GM12875 (cell line): ENCODE measurements at regions not wholly inside any gene's neighbourhood (a gene's known extent, or its start where the extent isn't known, plus 50 kb on each side); places are given as distances from the start of the nearest gene placed in this dataset.

Experiments used
- H3K4me3 ChIP-seq: one replicate; pipeline ENCODE4 v1.5.1; 2011; ENCODE audit warnings: low read depth, low read length, control low read depth
- CTCF ChIP-seq: IDR thresholded peaks from 2 replicates; pipeline ENCODE4 v1.5.1; 2011; ENCODE audit warnings: low read depth, mild to moderate bottlenecking, control low read depth, inconsistent platforms, low read length, moderate library complexity, borderline replicate concordance; ENCODE audit not compliant: insufficient read depth

GRCh38 chr12:89084751-89085150 lies 267.6 kb downstream of the DUSP6 start:
- no peak overlapping the region for H3K4me3 ChIP-seq

GRCh38 chr12:89083491-89083890 lies 268.8 kb downstream of the DUSP6 start:
- no peak overlapping the region for H3K4me3 ChIP-seq
- TF ChIP-seq CTCF = no peak

More at GRCh38 chr12:89084751-89085150, 267.6 kb downstream of the DUSP6 start:
- no peak for TF ChIP-seq CTCF

- no peak overlapping the region for H3K4me3 ChIP-seq
- TF ChIP-seq CTCF = no peak
These were observed 269.9 kb downstream of the DUSP6 start for GRCh38 chr12:89082370-89082753.

GRCh38 chr12:89081719-89082369 lies 270.5 kb downstream of the DUSP6 start:
- TF ChIP-seq CTCF = no peak
- no peak overlapping the region for H3K4me3 ChIP-seq

- TF ChIP-seq CTCF = no peak
These were observed 271.4 kb downstream of the DUSP6 start for GRCh38 chr12:89080793-89081465.

GRCh38 chr12:89075880-89076540 lies 276.3 kb downstream of the DUSP6 start:
- H3K4me3 ChIP-seq = no peak overlapping the region
- no peak for TF ChIP-seq CTCF

More at GRCh38 chr12:89080793-89081465, 271.4 kb downstream of the DUSP6 start:
- no peak overlapping the region for H3K4me3 ChIP-seq
